ENCODE measurements at regions not wholly inside any gene's neighbourhood (a gene's known extent, or its start where the extent isn't known, plus 50 kb on each side); places are given as distances from the start of the nearest gene placed in this dataset.

- intact Hi-C loops (cut with DNase I): no loop called here
- H3K9me3 ChIP-seq: no peaks in the 10 kb centered on the region
- 78 to 79% methylated on average over 7 of the region's 7 CpGs for WGBS, 2 donors
Observed at GRCh38 chr5:3542769-3543168, 52.9 kb upstream of the IRX1 start.

GRCh38 chr5:3542158-3542557 is 53.5 kb upstream of the IRX1 start:
- no peaks in the 10 kb centered on the region for H3K36me3 ChIP-seq
- no peak for TF ChIP-seq POLR2A (IDR thresholded peaks at IDR 0.05)
- TF ChIP-seq CTCF (IDR thresholded peaks at IDR 0.05): no peak
- no peak for DNase-seq
- intact Hi-C loops (cut with DNase I): no loop called here
- H3K27ac ChIP-seq: no peak overlapping the region
- H3K9me3 ChIP-seq: no peaks in the 10 kb centered on the region
- H3K4me3 ChIP-seq (replicated peaks in 1 of 3): no peak overlapping the region
- no peaks in the 10 kb centered on the region for H3K4me1 ChIP-seq
- no peaks in the 10 kb centered on the region for H3K27me3 ChIP-seq
- WGBS, 2 donors: 53 to 79% methylated on average over 3 of the region's 3 CpGs

More at GRCh38 chr5:3542769-3543168, 52.9 kb upstream of the IRX1 start:
- Histone ChIP-seq H3K4me3 (replicated peaks in 1 of 3) (no peak overlapping the region), H3K27ac (no peak overlapping the region), H3K36me3 (no peaks in the 10 kb centered on the region), H3K4me1 (no peaks in the 10 kb centered on the region), H3K27me3 (no peaks in the 10 kb centered on the region)
- no peak for TF ChIP-seq POLR2A (IDR thresholded peaks at IDR 0.05)
- no peak for TF ChIP-seq CTCF (IDR thresholded peaks at IDR 0.05)
- DNase-seq: no peak

GRCh38 chr5:3538886-3539285 is 56.7 kb upstream of the IRX1 start:
- Histone ChIP-seq H3K27ac (no peak overlapping the region), H3K27me3 (no peaks in the 10 kb centered on the region), H3K9me3 (no peaks in the 10 kb centered on the region), H3K4me3 (replicated peaks in 1 of 3) (no peak overlapping the region), H3K36me3 (no peaks in the 10 kb centered on the region), H3K4me1 (no peaks in the 10 kb centered on the region)
- 88 to 97% methylated on average over 3 to 7 of the region's 8 CpGs for WGBS, 2 donors
- intact Hi-C loops (cut with DNase I): no loop called here
- TF ChIP-seq CTCF (IDR thresholded peaks at IDR 0.05) (no peak), POLR2A (IDR thresholded peaks at IDR 0.05) (no peak)
- DNase-seq: no peak

- H3K9me3 ChIP-seq: no peaks in the 10 kb centered on the region
- H3K4me3 ChIP-seq (replicated peaks in 1 of 3): no peak overlapping the region
- 95 to 97% methylated on average over 8 of the region's 8 CpGs for WGBS, 2 donors
- TF ChIP-seq POLR2A (IDR thresholded peaks at IDR 0.05) (no peak), CTCF (IDR thresholded peaks at IDR 0.05) (no peak)
- no peak for DNase-seq
- no peaks in the 10 kb centered on the region for H3K36me3 ChIP-seq
- H3K27me3 ChIP-seq: no peaks in the 10 kb centered on the region
- no peaks in the 10 kb centered on the region for H3K4me1 ChIP-seq
- intact Hi-C loops (cut with DNase I): no loop called here
- H3K27ac ChIP-seq: no peak overlapping the region
Observed at GRCh38 chr5:3537942-3538341, 57.7 kb upstream of the IRX1 start.

GRCh38 chr5:3535414-3536211 is 60.0 kb upstream of the IRX1 start:
- intact Hi-C loops (cut with DNase I): no loop called here
- WGBS, 2 donors: 93 to 96% methylated on average over 41 to 55 of the region's 60 CpGs

More at GRCh38 chr5:3535414-3536211, 60.0 kb upstream of the IRX1 start:
- DNase-seq: no peak
- no peak overlapping the region for H3K27ac ChIP-seq
- peaks cover 0 to 11% of the 10 kb centered on the region in 2 donors for H3K4me1 ChIP-seq
- H3K27me3 ChIP-seq: no peaks in the 10 kb centered on the region
- H3K9me3 ChIP-seq: no peaks in the 10 kb centered on the region
- H3K4me3 ChIP-seq (replicated peaks in 1 of 3): no peak overlapping the region
- H3K36me3 ChIP-seq: no peaks in the 10 kb centered on the region
- TF ChIP-seq POLR2A (IDR thresholded peaks at IDR 0.05) (no peak), CTCF (IDR thresholded peaks at IDR 0.05) (no peak)

Measured in thyroid gland (tissue), 4 donors.